GM23338 (cell line): ENCODE measurements at regions not wholly inside any gene's neighbourhood (a gene's known extent, or its start where the extent isn't known, plus 50 kb on each side); places are given as distances from the start of the nearest gene placed in this dataset.

Experiments
- ATAC-seq: fragments of 200-7000 bp; cut with Tn5 transposase; 3 replicates; pipeline ENCODE4 v1.9.1; 2020
- DNase-seq: peaks from one replicate; pipeline ENCODE4 v3.0.0-alpha.2; 2015; ENCODE audit warnings: low spot score
- H2AFZ ChIP-seq: fragments of 200-600 bp; sonication (generic); 2 replicates; pipeline ENCODE4 v1.8.0; 2016; ENCODE audit warnings: antibody characterized with exemption, mild to moderate bottlenecking, moderate library complexity
- H3F3A ChIP-seq: fragments of 200-600 bp; sonication (generic); replicated peaks from 2 replicates; pipeline ENCODE4 v1.8.0; 2017; ENCODE audit warnings: antibody characterized with exemption, mixed run types, low read depth
- H3K27ac ChIP-seq: fragments of 200-600 bp; sonication (generic); 2 replicates; pipeline ENCODE4 v1.6.1; 2016; ENCODE audit warnings: low read depth
- H3K27me3 ChIP-seq: fragments of 200-600 bp; sonication (generic); 2 replicates; pipeline ENCODE4 v1.8.0; 2016; ENCODE audit warnings: mild to moderate bottlenecking, mixed run types, moderate library complexity; ENCODE audit not compliant: insufficient read depth
- H3K36me3 ChIP-seq: fragments of 200-600 bp; sonication (generic); 2 replicates; pipeline ENCODE4 v1.8.0; 2016; ENCODE audit warnings: mild to moderate bottlenecking; ENCODE audit not compliant: insufficient read depth
- H3K4me1 ChIP-seq: fragments of 200-600 bp; sonication (generic); 2 replicates; pipeline ENCODE4 v1.8.0; 2016; ENCODE audit warnings: mild to moderate bottlenecking, moderate library complexity; ENCODE audit not compliant: insufficient read depth
- H3K4me2 ChIP-seq: fragments of 200-600 bp; sonication (generic); 2 replicates; pipeline ENCODE4 v1.7.1; 2017; ENCODE audit warnings: mixed run types
- H3K4me3 ChIP-seq: fragments of 200-600 bp; sonication (generic); 2 replicates; pipeline ENCODE4 v1.6.1; 2016; ENCODE audit warnings: mixed run types
- H3K79me2 ChIP-seq: fragments of 200-600 bp; sonication (generic); replicated peaks from 2 replicates; pipeline ENCODE4 v1.8.0; 2017; ENCODE audit warnings: mild to moderate bottlenecking; ENCODE audit not compliant: insufficient read depth
- H3K9me2 ChIP-seq: fragments of 200-600 bp; sonication (generic); 2 replicates; pipeline ENCODE4 v1.8.0; 2017; ENCODE audit not compliant: insufficient read depth
- H4K20me1 ChIP-seq: fragments of 200-600 bp; sonication (generic); replicated peaks from 2 replicates; pipeline ENCODE4 v1.8.0; 2017; ENCODE audit warnings: mild to moderate bottlenecking; ENCODE audit not compliant: insufficient read depth
- H3K27ac Mint-ChIP-seq: 2 replicates; pipeline ENCODE4 v1.8.0; 2020; ENCODE audit warnings: inconsistent platforms, mild to moderate bottlenecking, moderate library complexity, mixed read lengths
- H3K27me3 Mint-ChIP-seq: 3 replicates; pipeline ENCODE4 v1.8.0; 2022; ENCODE audit warnings: low read depth, mild to moderate bottlenecking, moderate library complexity, mixed read lengths, inconsistent platforms; ENCODE audit not compliant: insufficient read depth, poor library complexity
- H3K36me3 Mint-ChIP-seq: 3 replicates; pipeline ENCODE4 v1.8.0; 2021; ENCODE audit warnings: low read depth, mild to moderate bottlenecking, inconsistent platforms, moderate library complexity, mixed read lengths
- H3K4me1 Mint-ChIP-seq: 3 replicates; pipeline ENCODE4 v1.8.0; 2020; ENCODE audit warnings: mild to moderate bottlenecking, inconsistent platforms, mixed read lengths
- H3K4me3 Mint-ChIP-seq: 3 replicates; pipeline ENCODE4 v1.8.0; 2021; ENCODE audit warnings: moderate library complexity, mild to moderate bottlenecking, inconsistent platforms, mixed read lengths
- H3K9me3 Mint-ChIP-seq: 3 replicates; pipeline ENCODE4 v1.8.0; 2020; ENCODE audit warnings: moderate library complexity, mild to moderate bottlenecking, inconsistent platforms, mixed read lengths
- CREB1 ChIP-seq: fragments of 250-450 bp; sonication (Bioruptor Pico); IDR thresholded peaks from 2 replicates; pipeline ENCODE4 v1.5.0; 2020; ENCODE audit warnings: low read depth, mild to moderate bottlenecking, moderate library complexity
- JUNB ChIP-seq: IDR thresholded peaks from one replicate; pipeline ENCODE4 v1.6.1; 2016; ENCODE audit warnings: antibody characterized with exemption; ENCODE audit not compliant: unreplicated experiment
- STAT1 ChIP-seq: IDR thresholded peaks from one replicate; pipeline ENCODE4 v1.6.1; 2016; ENCODE audit warnings: antibody characterized with exemption; ENCODE audit not compliant: unreplicated experiment
- ZNF331 ChIP-seq: fragments of 250-450 bp; sonication (Bioruptor Pico); IDR thresholded peaks from 2 replicates; pipeline ENCODE4 v1.5.0; 2020; ENCODE audit warnings: low read depth, mild to moderate bottlenecking, moderate library complexity
- TF ChIP-seq, protein P1 (sequence below): IDR thresholded peaks from one replicate; pipeline ENCODE4 v1.6.1; 2018; ENCODE audit warnings: antibody characterized with exemption; ENCODE audit not compliant: unreplicated experiment
- TF ChIP-seq, protein P2 (sequence below), 2 experiments: fragments of 200-600 bp in 1 of 2; sonication (generic) in 1 of 2; conservative IDR thresholded peaks; 2 replicates each; pipeline versions ENCODE4 v1.5.1 to v1.6.1; 2016 to 2017; ENCODE audit warnings: antibody characterized with exemption in 2 of 2, low read depth in 2 of 2, mild to moderate bottlenecking in 2 of 2, moderate library complexity in 1 of 2

DNA sequence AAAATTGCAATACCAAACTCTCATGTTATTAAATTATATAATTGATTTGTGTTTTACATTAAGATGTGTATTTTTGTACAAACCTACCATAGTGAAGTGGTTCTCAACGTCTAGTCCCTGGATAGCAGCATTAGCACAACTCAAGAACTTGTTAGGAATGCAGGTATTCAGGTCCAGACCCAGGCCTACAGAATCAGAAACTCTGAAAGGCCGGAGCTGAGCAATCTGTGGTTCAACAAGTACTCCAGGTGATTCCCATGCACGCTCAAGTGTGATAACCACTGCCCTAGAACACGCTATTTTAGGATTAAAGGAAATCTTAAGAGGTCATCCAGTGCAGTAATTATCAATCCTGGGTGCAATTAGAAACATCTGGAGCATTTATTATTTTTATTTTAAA, 456.3 kb downstream of the IRS2 start:
- ATAC-seq = no peak
- TF ChIP-seq, protein P1, sequence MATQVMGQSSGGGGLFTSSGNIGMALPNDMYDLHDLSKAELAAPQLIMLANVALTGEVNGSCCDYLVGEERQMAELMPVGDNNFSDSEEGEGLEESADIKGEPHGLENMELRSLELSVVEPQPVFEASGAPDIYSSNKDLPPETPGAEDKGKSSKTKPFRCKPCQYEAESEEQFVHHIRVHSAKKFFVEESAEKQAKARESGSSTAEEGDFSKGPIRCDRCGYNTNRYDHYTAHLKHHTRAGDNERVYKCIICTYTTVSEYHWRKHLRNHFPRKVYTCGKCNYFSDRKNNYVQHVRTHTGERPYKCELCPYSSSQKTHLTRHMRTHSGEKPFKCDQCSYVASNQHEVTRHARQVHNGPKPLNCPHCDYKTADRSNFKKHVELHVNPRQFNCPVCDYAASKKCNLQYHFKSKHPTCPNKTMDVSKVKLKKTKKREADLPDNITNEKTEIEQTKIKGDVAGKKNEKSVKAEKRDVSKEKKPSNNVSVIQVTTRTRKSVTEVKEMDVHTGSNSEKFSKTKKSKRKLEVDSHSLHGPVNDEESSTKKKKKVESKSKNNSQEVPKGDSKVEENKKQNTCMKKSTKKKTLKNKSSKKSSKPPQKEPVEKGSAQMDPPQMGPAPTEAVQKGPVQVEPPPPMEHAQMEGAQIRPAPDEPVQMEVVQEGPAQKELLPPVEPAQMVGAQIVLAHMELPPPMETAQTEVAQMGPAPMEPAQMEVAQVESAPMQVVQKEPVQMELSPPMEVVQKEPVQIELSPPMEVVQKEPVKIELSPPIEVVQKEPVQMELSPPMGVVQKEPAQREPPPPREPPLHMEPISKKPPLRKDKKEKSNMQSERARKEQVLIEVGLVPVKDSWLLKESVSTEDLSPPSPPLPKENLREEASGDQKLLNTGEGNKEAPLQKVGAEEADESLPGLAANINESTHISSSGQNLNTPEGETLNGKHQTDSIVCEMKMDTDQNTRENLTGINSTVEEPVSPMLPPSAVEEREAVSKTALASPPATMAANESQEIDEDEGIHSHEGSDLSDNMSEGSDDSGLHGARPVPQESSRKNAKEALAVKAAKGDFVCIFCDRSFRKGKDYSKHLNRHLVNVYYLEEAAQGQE = no peak
- no peak for TF ChIP-seq JUNB
- no peak for TF ChIP-seq ZNF331 (CRISPR knock-in tag)
- no peak for TF ChIP-seq CREB1 (CRISPR knock-in tag)
- Histone ChIP-seq H3F3A (no peaks in the 10 kb centered on the region), H3K4me1 (no peaks in the 10 kb centered on the region), H3K4me2 (no peak overlapping the region), H3K79me2 (no peaks in the 10 kb centered on the region), H4K20me1 (no peaks in the 10 kb centered on the region), H3K36me3 (no peaks in the 10 kb centered on the region), H3K9me2 (no peaks in the 10 kb centered on the region; the same call in 1 of the 2 replicates), H3K27me3 (no peaks in the 10 kb centered on the region), H3K27ac (no peak overlapping the region), H3K4me3 (no peak overlapping the region), H2AFZ (no peak overlapping the region)
- no peaks in the 10 kb centered on the region for H3K27me3 Mint-ChIP-seq
- H3K9me3 Mint-ChIP-seq = no peaks in the 10 kb centered on the region
- no peak for DNase-seq
- no peak overlapping the region for H3K27ac Mint-ChIP-seq
- H3K4me3 Mint-ChIP-seq = no peak overlapping the region
- peaks cover 6% of the 10 kb centered on the region for H3K4me1 Mint-ChIP-seq
- no peaks in the 10 kb centered on the region for H3K36me3 Mint-ChIP-seq

DNA sequence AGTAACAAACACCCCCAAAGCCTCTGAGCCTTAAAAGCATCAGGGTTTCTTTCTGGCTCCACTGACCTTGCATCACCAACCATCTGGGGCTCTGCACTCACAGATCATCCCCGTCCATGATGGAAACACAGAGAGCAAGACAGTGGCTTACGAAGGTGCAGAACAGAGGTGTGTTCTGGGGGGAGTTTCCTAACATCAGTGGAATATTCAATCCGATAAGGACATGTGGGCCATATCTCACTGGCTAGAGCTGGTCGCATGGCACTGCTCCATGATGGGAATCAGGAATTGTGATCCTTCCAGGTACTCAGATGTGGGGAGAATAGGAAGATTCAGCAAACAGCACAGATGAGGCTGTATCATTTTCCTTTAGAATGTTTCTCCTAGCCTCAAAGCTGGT, 457.2 kb downstream of the IRS2 start:
- DNase-seq (no peak), ATAC-seq (no peak)
- Histone ChIP-seq H3K4me1 (no peaks in the 10 kb centered on the region), H3F3A (no peaks in the 10 kb centered on the region), H3K9me2 (0 out of 2 replicates have a peak, but pooled peaks cover 3% of the 10 kb centered on the region), H2AFZ (no peak overlapping the region), H3K36me3 (no peaks in the 10 kb centered on the region), H3K27me3 (no peaks in the 10 kb centered on the region), H3K4me2 (no peak overlapping the region), H3K79me2 (no peaks in the 10 kb centered on the region), H3K27ac (no peak overlapping the region), H4K20me1 (no peaks in the 10 kb centered on the region), H3K4me3 (no peak overlapping the region)
- H3K4me3 Mint-ChIP-seq = no peak overlapping the region
- no peak overlapping the region for H3K27ac Mint-ChIP-seq
- H3K9me3 Mint-ChIP-seq = no peaks in the 10 kb centered on the region
- no peaks in the 10 kb centered on the region for H3K36me3 Mint-ChIP-seq
- peaks cover 6% of the 10 kb centered on the region for H3K4me1 Mint-ChIP-seq
- H3K27me3 Mint-ChIP-seq = no peaks in the 10 kb centered on the region
- no peak for TF ChIP-seq JUNB
- TF ChIP-seq, protein P2, sequence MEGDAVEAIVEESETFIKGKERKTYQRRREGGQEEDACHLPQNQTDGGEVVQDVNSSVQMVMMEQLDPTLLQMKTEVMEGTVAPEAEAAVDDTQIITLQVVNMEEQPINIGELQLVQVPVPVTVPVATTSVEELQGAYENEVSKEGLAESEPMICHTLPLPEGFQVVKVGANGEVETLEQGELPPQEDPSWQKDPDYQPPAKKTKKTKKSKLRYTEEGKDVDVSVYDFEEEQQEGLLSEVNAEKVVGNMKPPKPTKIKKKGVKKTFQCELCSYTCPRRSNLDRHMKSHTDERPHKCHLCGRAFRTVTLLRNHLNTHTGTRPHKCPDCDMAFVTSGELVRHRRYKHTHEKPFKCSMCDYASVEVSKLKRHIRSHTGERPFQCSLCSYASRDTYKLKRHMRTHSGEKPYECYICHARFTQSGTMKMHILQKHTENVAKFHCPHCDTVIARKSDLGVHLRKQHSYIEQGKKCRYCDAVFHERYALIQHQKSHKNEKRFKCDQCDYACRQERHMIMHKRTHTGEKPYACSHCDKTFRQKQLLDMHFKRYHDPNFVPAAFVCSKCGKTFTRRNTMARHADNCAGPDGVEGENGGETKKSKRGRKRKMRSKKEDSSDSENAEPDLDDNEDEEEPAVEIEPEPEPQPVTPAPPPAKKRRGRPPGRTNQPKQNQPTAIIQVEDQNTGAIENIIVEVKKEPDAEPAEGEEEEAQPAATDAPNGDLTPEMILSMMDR (conservative IDR thresholded peaks at IDR 0.05; ENCODE audit: low read depth in 2 of 2) = no peak
- TF ChIP-seq STAT1 = no peak
